ENCODE measurements at regions not wholly inside any gene's neighbourhood (a gene's known extent, or its start where the extent isn't known, plus 50 kb on each side); places are given as distances from the start of the nearest gene placed in this dataset.
"Not testable (repeated sequence)": the region's sequence is repeated elsewhere in the genome, so short reads cannot be mapped to it uniquely, and the experiment has no call there.

GRCh38 chr2:51301381-51301780 is 269.4 kb upstream of the NRXN1 start:
- Mint-ChIP-seq H3K36me3 (no peaks in the 10 kb centered on the region), H3K27ac (no peak overlapping the region), H3K9me3 (peaks cover 0 to 8% (median 0%) of the 10 kb centered on the region in 3 donors), H3K4me1 (no peaks in the 10 kb centered on the region), H3K4me3 (no peak overlapping the region), H3K27me3 (no peaks in the 10 kb centered on the region)

GRCh38 chr2:51299370-51299769 is 267.4 kb upstream of the NRXN1 start:
- H3K4me3 Mint-ChIP-seq: no peak overlapping the region
- H3K36me3 Mint-ChIP-seq: no peaks in the 10 kb centered on the region
- peaks cover 0 to 4% (median 0%) of the 10 kb centered on the region in 3 donors for H3K9me3 Mint-ChIP-seq
- no peaks in the 10 kb centered on the region for H3K4me1 Mint-ChIP-seq
- H3K27me3 Mint-ChIP-seq: no peaks in the 10 kb centered on the region
- H3K27ac Mint-ChIP-seq: no peak overlapping the region

- no peaks in the 10 kb centered on the region for H3K27me3 Mint-ChIP-seq
- no peaks in the 10 kb centered on the region for H3K4me1 Mint-ChIP-seq
- no peak overlapping the region for H3K27ac Mint-ChIP-seq
- H3K9me3 Mint-ChIP-seq: peaks cover 0 to 4% (median 1%) of the 10 kb centered on the region in 3 donors
- H3K36me3 Mint-ChIP-seq: no peaks in the 10 kb centered on the region
- H3K4me3 Mint-ChIP-seq: no peak overlapping the region
Measured at GRCh38 chr2:51297488-51297887, 265.6 kb upstream of the NRXN1 start.

GRCh38 chr2:51293566-51294200 is 261.8 kb upstream of the NRXN1 start:
- Mint-ChIP-seq H3K27ac (no peak overlapping the region), H3K4me1 (no peaks in the 10 kb centered on the region), H3K9me3 (peaks cover 0 to 4% (median 1%) of the 10 kb centered on the region in 3 donors), H3K27me3 (no peaks in the 10 kb centered on the region), H3K4me3 (no peak overlapping the region), H3K36me3 (no peaks in the 10 kb centered on the region)

GRCh38 chr2:51291762-51292551 is 260.0 kb upstream of the NRXN1 start:
- H3K36me3 Mint-ChIP-seq: no peaks in the 10 kb centered on the region
- H3K9me3 Mint-ChIP-seq: peaks cover 0 to 1% (median 0%) of the 10 kb centered on the region in 3 donors
- H3K27me3 Mint-ChIP-seq: no peaks in the 10 kb centered on the region
- no peak overlapping the region for H3K27ac Mint-ChIP-seq
- H3K4me3 Mint-ChIP-seq: no peak overlapping the region
- H3K4me1 Mint-ChIP-seq: no peaks in the 10 kb centered on the region

GRCh38 chr2:51290725-51291124 is 258.8 kb upstream of the NRXN1 start:
- Mint-ChIP-seq H3K27me3 (no peaks in the 10 kb centered on the region), H3K36me3 (no peaks in the 10 kb centered on the region), H3K27ac (no peak overlapping the region)

GRCh38 chr2:51289045-51289444 is 257.1 kb upstream of the NRXN1 start:
- Mint-ChIP-seq H3K4me3 (no peak overlapping the region), H3K9me3 (peaks cover 0 to 5% (median 3%) of the 10 kb centered on the region in 3 donors), H3K4me1 (no peaks in the 10 kb centered on the region), H3K27me3 (no peaks in the 10 kb centered on the region), H3K27ac (no peak overlapping the region), H3K36me3 (no peaks in the 10 kb centered on the region)

More at GRCh38 chr2:51290725-51291124, 258.8 kb upstream of the NRXN1 start:
- Mint-ChIP-seq H3K9me3 (peaks cover 0 to 4% (median 0%) of the 10 kb centered on the region in 3 donors), H3K4me1 (no peaks in the 10 kb centered on the region), H3K4me3 (no peak overlapping the region)

GRCh38 chr2:51268191-51268590 is 236.3 kb upstream of the NRXN1 start:
- Mint-ChIP-seq H3K36me3 (no peaks in the 10 kb centered on the region), H3K27me3 (no peaks in the 10 kb centered on the region), H3K9me3 (peaks cover 0 to 5% (median under 1%) of the 10 kb centered on the region in 3 donors), H3K4me3 (no peak overlapping the region), H3K4me1 (no peaks in the 10 kb centered on the region), H3K27ac (no peak overlapping the region)

GRCh38 chr2:51265539-51265938 is 233.6 kb upstream of the NRXN1 start:
- Mint-ChIP-seq H3K36me3 (no peaks in the 10 kb centered on the region), H3K4me1 (no peaks in the 10 kb centered on the region), H3K9me3 (peaks cover 0 to 5% (median 5%) of the 10 kb centered on the region in 3 donors), H3K4me3 (no peak overlapping the region), H3K27me3 (no peaks in the 10 kb centered on the region), H3K27ac (no peak overlapping the region)

GRCh38 chr2:51263951-51264350 is 232.0 kb upstream of the NRXN1 start:
- Mint-ChIP-seq H3K36me3 (no peaks in the 10 kb centered on the region), H3K9me3 (peaks cover 0 to 10% (median 4%) of the 10 kb centered on the region in 3 donors), H3K27ac (no peak overlapping the region), H3K4me3 (no peak overlapping the region), H3K4me1 (no peaks in the 10 kb centered on the region), H3K27me3 (no peaks in the 10 kb centered on the region)

GRCh38 chr2:51263101-51263500 is 231.2 kb upstream of the NRXN1 start:
- peaks cover 0 to 15% (median 4%) of the 10 kb centered on the region in 3 donors for H3K9me3 Mint-ChIP-seq
- H3K27me3 Mint-ChIP-seq: not testable (repeated sequence)

GRCh38 chr2:51258301-51258700 is 226.4 kb upstream of the NRXN1 start:
- peaks cover 2% of the 10 kb centered on the region for H3K36me3 Mint-ChIP-seq
- H3K9me3 Mint-ChIP-seq: peaks cover 2 to 31% (median 4%) of the 10 kb centered on the region in 3 donors
- no peaks in the 10 kb centered on the region for H3K27me3 Mint-ChIP-seq
- H3K27ac Mint-ChIP-seq: no peak overlapping the region
- no peaks in the 10 kb centered on the region for H3K4me1 Mint-ChIP-seq
- no peak overlapping the region for H3K4me3 Mint-ChIP-seq

More at GRCh38 chr2:51263101-51263500, 231.2 kb upstream of the NRXN1 start:
- not testable (repeated sequence) for H3K36me3 Mint-ChIP-seq, H3K27ac Mint-ChIP-seq, H3K4me1 Mint-ChIP-seq, H3K4me3 Mint-ChIP-seq

GRCh38 chr2:51256736-51257135 is 224.8 kb upstream of the NRXN1 start:
- Mint-ChIP-seq H3K4me1 (no peaks in the 10 kb centered on the region), H3K27me3 (no peaks in the 10 kb centered on the region), H3K27ac (no peak overlapping the region), H3K36me3 (peaks cover 3% of the 10 kb centered on the region), H3K9me3 (peaks cover 2 to 29% (median 4%) of the 10 kb centered on the region in 3 donors), H3K4me3 (no peak overlapping the region)

GRCh38 chr2:51251356-51251755 is 219.4 kb upstream of the NRXN1 start:
- Mint-ChIP-seq H3K27ac (no peak overlapping the region), H3K4me3 (no peak overlapping the region), H3K36me3 (peaks cover 2% of the 10 kb centered on the region), H3K27me3 (no peaks in the 10 kb centered on the region), H3K9me3 (peaks cover 3 to 12% (median 3%) of the 10 kb centered on the region in 3 donors), H3K4me1 (no peaks in the 10 kb centered on the region)

GRCh38 chr2:51247252-51247805 is 215.4 kb upstream of the NRXN1 start:
- H3K4me3 Mint-ChIP-seq: no peak overlapping the region
- no peak overlapping the region for H3K27ac Mint-ChIP-seq
- peaks cover 0 to 3% (median 2%) of the 10 kb centered on the region in 3 donors for H3K9me3 Mint-ChIP-seq
- no peaks in the 10 kb centered on the region for H3K4me1 Mint-ChIP-seq
- no peaks in the 10 kb centered on the region for H3K27me3 Mint-ChIP-seq
- no peaks in the 10 kb centered on the region for H3K36me3 Mint-ChIP-seq

All from IgD-negative memory B cell (primary cell).